Loucy (cell line): ENCODE measurements at regions not wholly inside any gene's neighbourhood (a gene's known extent, or its start where the extent isn't known, plus 50 kb on each side); places are given as distances from the start of the nearest gene placed in this dataset.
"Not testable (repeated sequence)": the region's sequence is repeated elsewhere in the genome, so short reads cannot be mapped to it uniquely, and the experiment has no call there.

Experiments
- H2AFZ ChIP-seq: fragments of 200-600 bp; sonication (generic); 2 replicates; pipeline ENCODE4 v1.6.0; 2016; ENCODE audit warnings: antibody characterized with exemption, mild to moderate bottlenecking, low read length, moderate library complexity
- H3F3A ChIP-seq: fragments of 200-600 bp; 2 replicates; pipeline ENCODE4 v1.6.0; 2016; ENCODE audit warnings: antibody characterized with exemption, low read depth, mild to moderate bottlenecking
- H3K27me3 ChIP-seq: fragments of 200-600 bp; sonication (generic); 2 replicates; pipeline ENCODE4 v1.6.1; 2014; ENCODE audit warnings: low read length, mild to moderate bottlenecking; ENCODE audit not compliant: insufficient read depth, poor library complexity, severe bottlenecking
- H3K36me3 ChIP-seq: fragments of 200-600 bp; sonication (generic); 2 replicates; pipeline ENCODE4 v1.6.1; 2016; ENCODE audit warnings: low read length; ENCODE audit not compliant: insufficient read depth
- H3K4me1 ChIP-seq: fragments of 200-600 bp; sonication (generic); 2 replicates; pipeline ENCODE4 v1.5.1; 2014; ENCODE audit warnings: low read length, mild to moderate bottlenecking; ENCODE audit not compliant: insufficient read depth, poor library complexity, severe bottlenecking
- H3K4me2 ChIP-seq: fragments of 200-600 bp; sonication (generic); 2 replicates; pipeline ENCODE4 v1.6.0; 2014; ENCODE audit warnings: antibody characterized with exemption, low read length, low read depth, mild to moderate bottlenecking; ENCODE audit not compliant: poor library complexity, severe bottlenecking
- H3K4me3 ChIP-seq: fragments of 200-600 bp; sonication (generic); 2 replicates; pipeline ENCODE4 v1.5.1; 2014; ENCODE audit warnings: low read length, mild to moderate bottlenecking, mixed read lengths; ENCODE audit not compliant: poor library complexity, severe bottlenecking
- H3K79me2 ChIP-seq: fragments of 200-600 bp; sonication (generic); 2 replicates; pipeline ENCODE4 v1.6.1; 2014; ENCODE audit warnings: low read length; ENCODE audit not compliant: insufficient read depth
- H3K9ac ChIP-seq: fragments of 200-600 bp; sonication (generic); 2 replicates; pipeline ENCODE4 v1.6.0; 2014; ENCODE audit warnings: mild to moderate bottlenecking, low read depth, low read length, moderate library complexity; ENCODE audit not compliant: poor library complexity, severe bottlenecking
- H3K9me2 ChIP-seq: fragments of 200-600 bp; sonication (generic); replicated peaks from 2 replicates; pipeline ENCODE4 v1.6.1; 2016; ENCODE audit warnings: low read depth, low read length, mixed read lengths
- H3K9me3 ChIP-seq: fragments of 200-600 bp; sonication (generic); 2 replicates; pipeline ENCODE4 v1.6.1; 2014; ENCODE audit warnings: mild to moderate bottlenecking, antibody characterized with exemption, low read length, low read depth; ENCODE audit not compliant: insufficient read depth
- H4K20me1 ChIP-seq: fragments of 200-600 bp; sonication (generic); 2 replicates; pipeline ENCODE4 v1.6.0; 2014; ENCODE audit warnings: antibody characterized with exemption, low read length, mild to moderate bottlenecking; ENCODE audit not compliant: insufficient read depth, poor library complexity, severe bottlenecking
- EZH2phosphoT487 ChIP-seq: fragments of 200-600 bp; IDR thresholded peaks from 2 replicates; pipeline ENCODE4 v1.6.1; 2018; ENCODE audit warnings: antibody characterized with exemption, mild to moderate bottlenecking, moderate library complexity, borderline replicate concordance
- TF ChIP-seq, protein P1 (sequence below): fragments of 200-600 bp; sonication (generic); conservative IDR thresholded peaks from 2 replicates; pipeline ENCODE4 v1.5.1; 2014; ENCODE audit warnings: mild to moderate bottlenecking, antibody characterized with exemption, low read length

DNA sequence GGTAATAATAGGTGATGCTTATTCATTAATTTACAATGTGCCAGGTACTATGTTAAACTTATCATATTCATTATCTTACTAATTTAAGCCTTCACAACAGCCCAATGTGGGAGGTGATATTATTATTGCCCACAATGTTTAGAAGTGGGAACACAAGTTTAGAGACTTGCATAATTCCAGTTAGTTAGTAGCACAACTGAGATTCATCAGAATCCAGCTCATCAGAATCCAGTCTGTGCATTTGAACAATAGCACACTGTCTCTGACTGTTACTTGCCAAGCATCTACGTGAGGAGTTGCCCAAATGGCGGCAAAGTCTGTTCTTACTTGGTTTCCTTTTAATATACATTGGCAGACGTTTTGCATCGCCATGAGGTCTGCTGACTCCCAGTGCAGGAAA lies 110.9 kb upstream of the BASP1 start:
- no peak for TF ChIP-seq EZH2phosphoT487
- TF ChIP-seq, protein P1, sequence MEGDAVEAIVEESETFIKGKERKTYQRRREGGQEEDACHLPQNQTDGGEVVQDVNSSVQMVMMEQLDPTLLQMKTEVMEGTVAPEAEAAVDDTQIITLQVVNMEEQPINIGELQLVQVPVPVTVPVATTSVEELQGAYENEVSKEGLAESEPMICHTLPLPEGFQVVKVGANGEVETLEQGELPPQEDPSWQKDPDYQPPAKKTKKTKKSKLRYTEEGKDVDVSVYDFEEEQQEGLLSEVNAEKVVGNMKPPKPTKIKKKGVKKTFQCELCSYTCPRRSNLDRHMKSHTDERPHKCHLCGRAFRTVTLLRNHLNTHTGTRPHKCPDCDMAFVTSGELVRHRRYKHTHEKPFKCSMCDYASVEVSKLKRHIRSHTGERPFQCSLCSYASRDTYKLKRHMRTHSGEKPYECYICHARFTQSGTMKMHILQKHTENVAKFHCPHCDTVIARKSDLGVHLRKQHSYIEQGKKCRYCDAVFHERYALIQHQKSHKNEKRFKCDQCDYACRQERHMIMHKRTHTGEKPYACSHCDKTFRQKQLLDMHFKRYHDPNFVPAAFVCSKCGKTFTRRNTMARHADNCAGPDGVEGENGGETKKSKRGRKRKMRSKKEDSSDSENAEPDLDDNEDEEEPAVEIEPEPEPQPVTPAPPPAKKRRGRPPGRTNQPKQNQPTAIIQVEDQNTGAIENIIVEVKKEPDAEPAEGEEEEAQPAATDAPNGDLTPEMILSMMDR: no peak
- H3K4me2 ChIP-seq: no peak overlapping the region
- no peaks in the 10 kb centered on the region for H3K79me2 ChIP-seq
- H3K9ac ChIP-seq: no peak overlapping the region
- no peaks in the 10 kb centered on the region for H3K4me1 ChIP-seq
- no peaks in the 10 kb centered on the region for H4K20me1 ChIP-seq
- H3K36me3 ChIP-seq: no peaks in the 10 kb centered on the region
- H3K4me3 ChIP-seq: no peak overlapping the region
- H3K9me2 ChIP-seq: no peaks in the 10 kb centered on the region
- no peaks in the 10 kb centered on the region for H3K27me3 ChIP-seq
- no peaks in the 10 kb centered on the region; the same call in 1 of the 2 replicates for H3K9me3 ChIP-seq
- no peak overlapping the region for H2AFZ ChIP-seq
- H3F3A ChIP-seq: no peaks in the 10 kb centered on the region

DNA sequence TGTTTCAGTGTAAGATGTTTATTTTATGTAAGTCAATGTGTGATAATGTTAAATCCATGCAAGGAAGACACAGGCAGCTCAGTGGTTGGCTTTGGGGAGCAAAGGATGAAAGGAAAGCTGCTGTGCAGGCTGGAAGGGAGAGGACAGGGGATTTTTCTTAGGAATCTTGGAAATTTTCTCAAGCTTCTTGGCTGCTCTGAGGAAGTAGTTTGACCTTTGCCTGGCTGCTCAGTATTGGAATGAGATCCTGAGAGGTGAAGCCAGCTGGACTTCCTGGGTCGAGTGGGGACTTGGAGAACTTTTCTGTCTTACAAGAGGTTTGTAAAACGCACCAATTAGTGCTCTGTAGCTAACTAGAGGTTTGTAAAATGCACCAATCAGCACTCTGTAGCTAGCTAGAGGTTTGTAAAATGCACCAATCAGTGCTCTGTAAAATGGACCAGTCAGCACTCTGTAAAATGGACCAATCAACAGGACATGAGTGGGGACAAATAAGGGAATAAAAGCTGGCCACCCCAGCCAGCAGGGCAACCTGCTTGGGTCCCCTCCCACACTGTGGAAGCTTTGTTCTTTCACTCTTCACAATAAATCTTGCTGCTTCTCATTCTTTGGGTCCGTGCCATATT lies 105.2 kb upstream of the BASP1 start:
- not testable (repeated sequence) for H3F3A ChIP-seq, H3K4me3 ChIP-seq, H3K27me3 ChIP-seq, H3K4me1 ChIP-seq, H3K4me2 ChIP-seq, H3K9me3 ChIP-seq, H3K9me2 ChIP-seq, H3K79me2 ChIP-seq, H2AFZ ChIP-seq, H4K20me1 ChIP-seq, H3K36me3 ChIP-seq, H3K9ac ChIP-seq

DNA sequence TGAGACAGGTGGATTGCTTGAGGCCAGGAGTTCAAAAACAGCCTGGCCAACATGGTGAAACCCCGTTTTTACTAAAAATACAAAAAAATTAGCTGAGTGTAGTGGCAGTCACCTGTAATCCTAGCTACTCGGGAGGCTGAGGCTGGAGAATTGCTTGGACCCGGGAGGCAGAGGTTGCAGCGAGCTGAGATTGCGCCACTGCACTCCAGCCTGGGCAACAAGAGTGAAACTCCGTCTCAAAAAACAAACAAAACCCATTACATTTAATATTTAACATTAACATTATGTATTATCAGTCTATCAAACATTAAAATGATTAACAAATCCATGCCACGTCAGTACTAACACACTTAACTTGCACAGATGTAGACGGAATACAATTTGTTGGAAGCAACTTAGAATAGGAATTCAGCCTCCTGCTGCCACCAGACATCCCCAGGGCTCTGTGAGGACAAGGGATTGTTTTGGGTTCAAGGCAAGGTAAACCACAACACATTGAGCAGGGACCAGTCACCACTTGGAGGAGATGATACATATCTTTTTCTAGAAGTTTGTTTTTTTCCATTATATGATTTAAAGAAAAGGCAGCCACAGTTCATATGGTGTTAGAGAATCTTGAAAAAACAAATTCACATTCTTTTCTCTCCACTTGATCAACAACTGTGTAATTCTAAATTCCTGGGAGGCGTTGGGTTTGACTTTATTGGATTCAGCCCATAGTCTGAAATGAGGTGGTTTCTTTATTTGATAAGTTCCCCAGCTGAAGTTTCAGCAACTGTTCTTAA lies 104.1 kb upstream of the BASP1 start:
- Histone ChIP-seq H3K4me3 (no peak overlapping the region), H3F3A (no peaks in the 10 kb centered on the region), H3K27me3 (no peaks in the 10 kb centered on the region), H2AFZ (no peak overlapping the region), H3K4me2 (no peak overlapping the region), H3K9ac (no peak overlapping the region), H3K4me1 (no peaks in the 10 kb centered on the region), H4K20me1 (no peaks in the 10 kb centered on the region), H3K79me2 (no peaks in the 10 kb centered on the region), H3K9me3 (no peaks in the 10 kb centered on the region; the same call in 1 of the 2 replicates), H3K36me3 (no peaks in the 10 kb centered on the region), H3K9me2 (no peaks in the 10 kb centered on the region)
- TF ChIP-seq, protein P1: no peak
